IPS-20b (cell line): ENCODE measurements at regions not wholly inside any gene's neighbourhood (a gene's known extent, or its start where the extent isn't known, plus 50 kb on each side); places are given as distances from the start of the nearest gene placed in this dataset.

ENCODE experiments used
- H3K27ac ChIP-seq: one replicate; pipeline ENCODE4 v1.5.1; 2013; ENCODE audit warnings: low read length
- H3K27me3 ChIP-seq: 2 replicates; pipeline ENCODE4 v1.6.1; 2013; ENCODE audit warnings: mild to moderate bottlenecking, low read length, inconsistent platforms; ENCODE audit not compliant: insufficient read depth
- H3K36me3 ChIP-seq: 2 replicates; pipeline ENCODE4 v1.6.1; 2013; ENCODE audit warnings: low read depth, mild to moderate bottlenecking, inconsistent platforms, low read length, moderate library complexity; ENCODE audit not compliant: insufficient read depth
- H3K4me1 ChIP-seq: 2 replicates; pipeline ENCODE4 v1.6.1; 2013; ENCODE audit warnings: mild to moderate bottlenecking, control low read depth, inconsistent platforms, low read length, moderate library complexity; ENCODE audit not compliant: insufficient read depth
- H3K4me3 ChIP-seq: 2 replicates; pipeline ENCODE4 v1.5.1; 2013; ENCODE audit warnings: mild to moderate bottlenecking, low read length, inconsistent platforms
- H3K9ac ChIP-seq: 2 replicates; pipeline ENCODE4 v1.6.1; 2013; ENCODE audit warnings: low read depth, mild to moderate bottlenecking, inconsistent platforms, low read length, moderate library complexity
- H3K9me3 ChIP-seq: 2 replicates; pipeline ENCODE4 v1.6.1; 2013; ENCODE audit warnings: mild to moderate bottlenecking, low read depth, low read length, inconsistent platforms; ENCODE audit not compliant: insufficient read depth

- Histone ChIP-seq H3K36me3 (no peaks in the 10 kb centered on the region), H3K4me3 (no peak overlapping the region), H3K9ac (no peak overlapping the region), H3K9me3 (no peaks in the 10 kb centered on the region), H3K27ac (no peak overlapping the region), H3K4me1 (peaks cover 4% of the 10 kb centered on the region), H3K27me3 (no peaks in the 10 kb centered on the region)
These were observed 162.2 kb upstream of the FAM3C start for GRCh38 chr7:121558288-121558687.

GRCh38 chr7:121557034-121557892 is 161.2 kb upstream of the FAM3C start:
- H3K9ac ChIP-seq: no peak overlapping the region
- no peak overlapping the region for H3K4me3 ChIP-seq
- H3K9me3 ChIP-seq: no peaks in the 10 kb centered on the region
- peaks cover 4% of the 10 kb centered on the region for H3K4me1 ChIP-seq
- no peaks in the 10 kb centered on the region for H3K36me3 ChIP-seq
- H3K27me3 ChIP-seq: no peaks in the 10 kb centered on the region
- no peak overlapping the region for H3K27ac ChIP-seq

GRCh38 chr7:121555558-121555957 is 159.4 kb upstream of the FAM3C start:
- no peaks in the 10 kb centered on the region for H3K4me1 ChIP-seq
- no peaks in the 10 kb centered on the region for H3K27me3 ChIP-seq
- no peak overlapping the region for H3K27ac ChIP-seq
- H3K9ac ChIP-seq: no peak overlapping the region
- no peaks in the 10 kb centered on the region for H3K36me3 ChIP-seq
- H3K4me3 ChIP-seq: no peak overlapping the region
- no peaks in the 10 kb centered on the region for H3K9me3 ChIP-seq

- Histone ChIP-seq H3K9me3 (peaks cover 10% of the 10 kb centered on the region; the same call in 1 of the 2 replicates), H3K4me1 (no peaks in the 10 kb centered on the region), H3K4me3 (no peak overlapping the region), H3K27ac (no peak overlapping the region), H3K9ac (no peak overlapping the region), H3K36me3 (no peaks in the 10 kb centered on the region), H3K27me3 (no peaks in the 10 kb centered on the region)
These were observed 151.5 kb upstream of the FAM3C start for GRCh38 chr7:121547544-121548092.

- H3K27me3 ChIP-seq: no peaks in the 10 kb centered on the region
- H3K4me1 ChIP-seq: no peaks in the 10 kb centered on the region
- H3K4me3 ChIP-seq: no peak overlapping the region
- no peak overlapping the region for H3K27ac ChIP-seq
- no peaks in the 10 kb centered on the region for H3K36me3 ChIP-seq
- peaks cover 10% of the 10 kb centered on the region; the same call in 1 of the 2 replicates for H3K9me3 ChIP-seq
- H3K9ac ChIP-seq: no peak overlapping the region
These were observed 150.8 kb upstream of the FAM3C start for GRCh38 chr7:121546632-121547543.

GRCh38 chr7:121545418-121545817 is 149.3 kb upstream of the FAM3C start:
- Histone ChIP-seq H3K9me3 (peaks cover 10% of the 10 kb centered on the region; the same call in 1 of the 2 replicates), H3K27ac (no peak overlapping the region), H3K27me3 (no peaks in the 10 kb centered on the region), H3K4me3 (no peak overlapping the region), H3K4me1 (no peaks in the 10 kb centered on the region), H3K36me3 (no peaks in the 10 kb centered on the region), H3K9ac (no peak overlapping the region)

- Histone ChIP-seq H3K9ac (no peak overlapping the region), H3K4me3 (no peak overlapping the region), H3K27me3 (no peaks in the 10 kb centered on the region), H3K9me3 (peaks cover 10% of the 10 kb centered on the region; the same call in 1 of the 2 replicates), H3K4me1 (no peaks in the 10 kb centered on the region), H3K27ac (no peak overlapping the region), H3K36me3 (no peaks in the 10 kb centered on the region)
These were observed 148.6 kb upstream of the FAM3C start for GRCh38 chr7:121544726-121545125.

GRCh38 chr7:121544238-121544637 is 148.1 kb upstream of the FAM3C start:
- peaks cover 10% of the 10 kb centered on the region; the same call in 1 of the 2 replicates for H3K9me3 ChIP-seq
- H3K9ac ChIP-seq: no peak overlapping the region
- H3K4me3 ChIP-seq: no peak overlapping the region
- no peaks in the 10 kb centered on the region for H3K36me3 ChIP-seq
- H3K27ac ChIP-seq: no peak overlapping the region
- H3K4me1 ChIP-seq: no peaks in the 10 kb centered on the region
- H3K27me3 ChIP-seq: no peaks in the 10 kb centered on the region

- Histone ChIP-seq H3K4me3 (no peak overlapping the region), H3K27me3 (no peaks in the 10 kb centered on the region), H3K9me3 (peaks cover 10% of the 10 kb centered on the region; the same call in 1 of the 2 replicates), H3K27ac (no peak overlapping the region), H3K9ac (no peak overlapping the region), H3K4me1 (no peaks in the 10 kb centered on the region), H3K36me3 (no peaks in the 10 kb centered on the region)
These were observed 145.3 kb upstream of the FAM3C start for GRCh38 chr7:121541457-121541856.

GRCh38 chr7:121540138-121540537 is 144.0 kb upstream of the FAM3C start:
- H3K4me1 ChIP-seq: no peaks in the 10 kb centered on the region

GRCh38 chr7:121537031-121537430 is 140.9 kb upstream of the FAM3C start:
- Histone ChIP-seq H3K9me3 (no peaks in the 10 kb centered on the region), H3K27me3 (no peaks in the 10 kb centered on the region), H3K36me3 (no peaks in the 10 kb centered on the region), H3K4me1 (no peaks in the 10 kb centered on the region), H3K27ac (no peak overlapping the region), H3K9ac (no peak overlapping the region), H3K4me3 (no peak overlapping the region)

More at GRCh38 chr7:121540138-121540537, 144.0 kb upstream of the FAM3C start:
- Histone ChIP-seq H3K9me3 (peaks cover 3% of the 10 kb centered on the region; the same call in 1 of the 2 replicates), H3K9ac (no peak overlapping the region), H3K27me3 (no peaks in the 10 kb centered on the region), H3K4me3 (no peak overlapping the region), H3K27ac (no peak overlapping the region), H3K36me3 (no peaks in the 10 kb centered on the region)
